HepG2 (cell line): ENCODE measurements at regions not wholly inside any gene's neighbourhood (a gene's known extent, or its start where the extent isn't known, plus 50 kb on each side); places are given as distances from the start of the nearest gene placed in this dataset.

ENCODE experiments used
- CSRNP2 ChIP-seq: sonication (generic); formaldehyde crosslinking; conservative IDR thresholded peaks from 2 replicates; pipeline ENCODE4 v1.8.0; 2022; ENCODE audit warnings: low read depth, missing genetic modification reagents
- ETV6 ChIP-seq: sonication (generic); formaldehyde crosslinking; conservative IDR thresholded peaks from 2 replicates; pipeline ENCODE4 v1.4.0; 2020; ENCODE audit warnings: missing genetic modification reagents
- KDM2A ChIP-seq: sonication (generic); formaldehyde crosslinking; IDR thresholded peaks from 2 replicates; pipeline ENCODE4 v1.4.0; 2020; ENCODE audit warnings: low read depth, missing genetic modification reagents, borderline replicate concordance
- MEIS2 ChIP-seq: sonication (generic); formaldehyde crosslinking; IDR thresholded peaks from 2 replicates; pipeline ENCODE4 v1.9.0; 2021; ENCODE audit warnings: mild to moderate bottlenecking, missing genetic modification reagents
- MLX ChIP-seq: IDR thresholded peaks from 2 replicates; pipeline ENCODE4 v1.6.1; 2016
- ZFP36 ChIP-seq: fragments of 150-350 bp; IDR thresholded peaks from 2 replicates; pipeline ENCODE4 v1.6.1; 2018; ENCODE audit warnings: borderline replicate concordance, low read length, low read depth; ENCODE audit not compliant: partially characterized antibody
- ZKSCAN8 ChIP-seq: IDR thresholded peaks from 2 replicates; pipeline ENCODE4 v1.6.1; 2016; ENCODE audit warnings: borderline replicate concordance, missing genetic modification reagents, missing compliant biosample characterization
- ZNF264 ChIP-seq: sonication (generic); formaldehyde crosslinking; IDR thresholded peaks from 2 replicates; pipeline ENCODE4 v1.4.0; 2020; ENCODE audit warnings: missing genetic modification reagents
- ZSCAN25 ChIP-seq: sonication (generic); formaldehyde crosslinking; IDR thresholded peaks from 2 replicates; pipeline ENCODE4 v1.8.0; 2022; ENCODE audit warnings: mild to moderate bottlenecking, missing genetic modification reagents

- no peak for TF ChIP-seq MLX (CRISPR knock-in tag)
- no peak for TF ChIP-seq MEIS2 (CRISPR knock-in tag)
- no peak for TF ChIP-seq KDM2A (CRISPR knock-in tag)
- no peak for TF ChIP-seq ZSCAN25 (CRISPR knock-in tag)
- no peak for TF ChIP-seq ZNF264 (CRISPR knock-in tag)
- no peak for TF ChIP-seq CSRNP2 (CRISPR knock-in tag)
- TF ChIP-seq ZKSCAN8, result no peak
- no peak for TF ChIP-seq ETV6 (CRISPR knock-in tag)
- TF ChIP-seq ZFP36, result no peak
These were observed 101.3 kb downstream of the PTCSC3 start for GRCh38 chr14:36075203-36075602.
